DOHH2 (cell line): ENCODE measurements at regions not wholly inside any gene's neighbourhood (a gene's known extent, or its start where the extent isn't known, plus 50 kb on each side); places are given as distances from the start of the nearest gene placed in this dataset.

Experiments used
- CTCF ChIP-seq: fragments of 200-600 bp; sonication (generic); IDR thresholded peaks from one replicate; pipeline ENCODE4 v1.5.1; 2014; ENCODE audit warnings: antibody characterized with exemption, mild to moderate bottlenecking, low read depth, low read length; ENCODE audit not compliant: poor library complexity, severe bottlenecking
- EZH2phosphoT487 ChIP-seq: fragments of 200-600 bp; sonication (generic); IDR thresholded peaks from 2 replicates; pipeline ENCODE4 v1.6.1; 2017; ENCODE audit warnings: borderline replicate concordance, mild to moderate bottlenecking, antibody characterized with exemption, low read length, moderate library complexity, mixed read lengths

- no peak for TF ChIP-seq CTCF
- TF ChIP-seq EZH2phosphoT487 = no peak
Measured at GRCh38 chr12:28129031-28129430, 61.2 kb upstream of the CCDC91 start.
